AG04449 (cell line): ENCODE measurements at regions not wholly inside any gene's neighbourhood (a gene's known extent, or its start where the extent isn't known, plus 50 kb on each side); places are given as distances from the start of the nearest gene placed in this dataset.

Source experiments
- CTCF ChIA-PET: fragments of 350-600 bp; formaldehyde crosslinking; extraction: SDS; loops from one replicate; lab custom pipeline; 2021; ENCODE audit warnings: antibody characterized with exemption; lab: Yijun Ruan, JAX
- POLR2A ChIA-PET: fragments of 400-600, 350-600 bp; formaldehyde crosslinking; extraction: SDS; loops from one replicate; lab custom pipeline; 2020; ENCODE audit warnings: antibody characterized with exemption, inconsistent platforms; lab: Yijun Ruan, JAX
- DNase-seq: peaks from one replicate; pipeline ENCODE4 v3.0.0-alpha.2; 2010; ENCODE audit warnings: low read depth, low spot score
- H3K4me3 ChIP-seq: 2 replicates; pipeline ENCODE4 v1.5.1; 2011; ENCODE audit warnings: low read depth, mild to moderate bottlenecking, control low read depth, low read length
- TF ChIP-seq, protein P1 (sequence below): IDR thresholded peaks from one replicate; pipeline ENCODE4 v1.5.1; 2011; ENCODE audit warnings: mild to moderate bottlenecking, moderate library complexity, low read length, control low read depth, inconsistent platforms; ENCODE audit not compliant: insufficient read depth; ENCODE audit errors: missing control alignments

GRCh38 chr3:72115307-72115706, 330.4 kb upstream of the PROK2 start:
- DNase-seq = no peak
- ChIA-PET POLR2A (no interaction called here), CTCF (interaction anchor here (1.0 to 1.7 kb wide), 2 partner anchors 9 to 12 kb away, joined by 3 read pairs; no protein-coding TSS in a partner anchor)
- TF ChIP-seq, protein P1, sequence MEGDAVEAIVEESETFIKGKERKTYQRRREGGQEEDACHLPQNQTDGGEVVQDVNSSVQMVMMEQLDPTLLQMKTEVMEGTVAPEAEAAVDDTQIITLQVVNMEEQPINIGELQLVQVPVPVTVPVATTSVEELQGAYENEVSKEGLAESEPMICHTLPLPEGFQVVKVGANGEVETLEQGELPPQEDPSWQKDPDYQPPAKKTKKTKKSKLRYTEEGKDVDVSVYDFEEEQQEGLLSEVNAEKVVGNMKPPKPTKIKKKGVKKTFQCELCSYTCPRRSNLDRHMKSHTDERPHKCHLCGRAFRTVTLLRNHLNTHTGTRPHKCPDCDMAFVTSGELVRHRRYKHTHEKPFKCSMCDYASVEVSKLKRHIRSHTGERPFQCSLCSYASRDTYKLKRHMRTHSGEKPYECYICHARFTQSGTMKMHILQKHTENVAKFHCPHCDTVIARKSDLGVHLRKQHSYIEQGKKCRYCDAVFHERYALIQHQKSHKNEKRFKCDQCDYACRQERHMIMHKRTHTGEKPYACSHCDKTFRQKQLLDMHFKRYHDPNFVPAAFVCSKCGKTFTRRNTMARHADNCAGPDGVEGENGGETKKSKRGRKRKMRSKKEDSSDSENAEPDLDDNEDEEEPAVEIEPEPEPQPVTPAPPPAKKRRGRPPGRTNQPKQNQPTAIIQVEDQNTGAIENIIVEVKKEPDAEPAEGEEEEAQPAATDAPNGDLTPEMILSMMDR = no peak
- no peak overlapping the region for H3K4me3 ChIP-seq

GRCh38 chr3:72114773-72115172, 329.8 kb upstream of the PROK2 start:
- no peak overlapping the region for H3K4me3 ChIP-seq
- ChIA-PET CTCF (interaction anchor here (1.0 to 1.7 kb wide), 2 partner anchors 8 to 12 kb away, joined by 3 read pairs; no protein-coding TSS in a partner anchor), POLR2A (no interaction called here)
- TF ChIP-seq, protein P1 = no peak
- DNase-seq = no peak

DNA sequence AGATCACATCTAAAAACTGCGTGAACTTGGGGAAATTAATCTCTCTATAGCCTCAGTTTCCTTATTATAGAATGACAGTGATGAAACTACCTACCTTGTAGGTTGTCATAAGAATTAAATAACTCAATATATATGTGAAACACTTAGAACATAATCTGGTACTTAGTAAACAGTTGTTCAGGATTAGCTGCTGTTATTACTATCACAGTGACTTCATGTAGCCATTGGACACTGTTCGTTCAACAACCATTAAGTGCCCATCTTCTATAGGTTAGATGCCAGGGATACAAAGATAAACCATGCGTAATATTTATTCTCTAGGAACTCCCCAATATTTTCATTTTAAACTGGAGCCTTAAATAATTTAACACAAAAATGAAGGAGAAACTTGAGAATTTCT, 329.0 kb upstream of the PROK2 start:
- TF ChIP-seq, protein P1 = no peak
- ChIA-PET POLR2A (no interaction called here), CTCF (interaction anchor here (0.7 kb wide), 1 partner anchor 8 kb away, joined by 3 read pairs; no protein-coding TSS in a partner anchor)
- H3K4me3 ChIP-seq = no peak overlapping the region
- no peak for DNase-seq

- no peak for DNase-seq
- POLR2A ChIA-PET = no interaction called here
- CTCF ChIA-PET = interaction anchor here (0.7 kb wide), 1 partner anchor 8 kb away, joined by 3 read pairs; no protein-coding TSS in a partner anchor
- TF ChIP-seq, protein P1 = no peak
- H3K4me3 ChIP-seq = no peak overlapping the region
Observed at GRCh38 chr3:72113564-72113963, 328.6 kb upstream of the PROK2 start.

GRCh38 chr3:72112435-72112834, 327.5 kb upstream of the PROK2 start:
- no peak overlapping the region for H3K4me3 ChIP-seq
- DNase-seq = no peak
- POLR2A ChIA-PET = no interaction called here
- CTCF ChIA-PET = no interaction called here
- TF ChIP-seq, protein P1 = no peak

DNA sequence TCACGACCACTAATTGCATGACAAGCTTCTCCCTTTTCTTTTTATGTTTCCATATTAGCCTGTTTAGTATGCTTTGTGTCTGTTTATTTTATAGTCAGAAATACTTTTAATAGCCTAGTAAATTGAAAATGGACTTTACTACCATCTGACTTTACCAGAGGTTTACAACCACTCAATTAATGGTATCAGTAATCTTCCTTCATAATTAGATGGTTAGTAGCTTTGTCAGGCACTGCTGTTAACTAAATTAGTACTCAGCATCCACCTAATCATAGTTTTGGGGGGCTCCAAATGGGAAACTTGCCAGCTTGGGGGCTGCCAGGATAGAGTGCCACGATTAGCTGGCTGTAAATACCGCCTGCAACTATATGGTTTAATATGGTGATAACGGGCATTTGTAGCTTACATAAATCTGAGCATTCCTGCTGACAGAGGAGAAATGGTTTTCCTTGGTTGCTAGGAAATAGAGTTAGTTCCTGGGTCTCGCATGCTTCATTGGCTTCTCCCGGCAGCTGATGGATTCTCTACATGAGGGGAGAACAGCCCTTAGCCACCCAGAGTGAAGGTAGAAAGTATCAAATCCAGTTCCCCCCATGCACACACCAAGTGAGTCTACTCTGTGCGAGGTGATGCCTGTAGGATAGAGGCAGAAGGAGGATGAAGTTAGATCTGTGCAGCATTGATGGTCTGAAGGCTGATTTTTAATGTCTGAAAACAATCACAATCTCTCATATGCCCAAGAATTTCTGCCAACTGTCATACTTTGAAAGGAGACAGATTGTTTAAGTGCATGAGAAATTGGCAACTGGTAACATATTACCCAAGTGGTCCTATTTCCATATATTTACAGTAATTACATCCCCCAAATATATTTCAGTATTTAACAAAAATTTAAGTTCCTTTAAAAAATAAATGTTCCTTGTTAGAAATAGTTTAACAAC, 326.6 kb upstream of the PROK2 start:
- TF ChIP-seq, protein P1 = no peak
- H3K4me3 ChIP-seq = no peak overlapping the region
- ChIA-PET CTCF (no interaction called here), POLR2A (no interaction called here)
- no peak for DNase-seq
